ENCODE measurements at regions not wholly inside any gene's neighbourhood (a gene's known extent, or its start where the extent isn't known, plus 50 kb on each side); places are given as distances from the start of the nearest gene placed in this dataset.
"Not testable (repeated sequence)": the region's sequence is repeated elsewhere in the genome, so short reads cannot be mapped to it uniquely, and the experiment has no call there.

GRCh38 chr17:72472853-72473390, 352.1 kb downstream of the SOX9 start:
- not testable (repeated sequence) for DNase-seq (ENCODE audit: low spot score)

GRCh38 chr17:72474243-72474642, 353.4 kb downstream of the SOX9 start:
- DNase-seq (ENCODE audit: low spot score): no peak

DNA sequence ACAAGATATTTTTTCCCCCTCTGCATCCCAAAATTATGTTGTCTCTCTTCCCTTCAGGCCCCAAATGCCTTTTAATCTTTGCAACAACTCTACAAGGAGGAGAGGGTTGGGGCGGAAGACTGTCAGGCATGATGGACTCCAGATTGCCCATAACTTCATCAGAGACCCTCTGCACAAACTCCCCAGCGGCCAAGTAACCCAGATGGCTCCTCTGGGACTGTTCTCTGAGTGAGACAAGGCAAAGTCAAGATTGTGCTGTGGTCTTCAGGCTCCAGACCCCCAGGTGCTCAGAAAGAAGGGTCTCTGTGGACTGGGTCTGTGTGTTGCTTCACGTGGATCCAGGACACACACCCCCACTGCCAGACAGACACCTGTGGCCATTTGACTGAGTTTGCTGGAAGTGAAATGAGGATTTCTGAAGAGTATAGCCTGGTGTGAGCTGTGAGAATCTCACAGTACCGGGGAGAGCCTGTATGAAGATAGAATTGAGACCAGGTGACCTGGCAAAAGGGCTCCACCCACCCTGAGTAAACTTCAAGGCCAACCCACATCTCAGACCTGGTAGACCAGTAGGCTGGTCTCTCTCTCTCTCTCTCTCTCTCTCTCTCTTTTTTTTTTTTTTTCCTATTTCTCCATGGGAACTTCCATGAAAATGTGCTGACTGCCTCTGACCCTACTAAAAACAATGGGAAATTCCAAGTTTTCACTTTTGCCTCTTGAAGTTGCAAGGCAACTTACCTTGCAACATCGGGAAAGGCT, 354.1 kb downstream of the SOX9 start:
- DNase-seq (ENCODE audit: low spot score): no peak

GRCh38 chr17:72476134-72476533, 355.3 kb downstream of the SOX9 start:
- no peak for DNase-seq (ENCODE audit: low spot score)

- no peak for DNase-seq (ENCODE audit: low spot score)
Observed at GRCh38 chr17:72476575-72476986, 355.8 kb downstream of the SOX9 start.

DNA sequence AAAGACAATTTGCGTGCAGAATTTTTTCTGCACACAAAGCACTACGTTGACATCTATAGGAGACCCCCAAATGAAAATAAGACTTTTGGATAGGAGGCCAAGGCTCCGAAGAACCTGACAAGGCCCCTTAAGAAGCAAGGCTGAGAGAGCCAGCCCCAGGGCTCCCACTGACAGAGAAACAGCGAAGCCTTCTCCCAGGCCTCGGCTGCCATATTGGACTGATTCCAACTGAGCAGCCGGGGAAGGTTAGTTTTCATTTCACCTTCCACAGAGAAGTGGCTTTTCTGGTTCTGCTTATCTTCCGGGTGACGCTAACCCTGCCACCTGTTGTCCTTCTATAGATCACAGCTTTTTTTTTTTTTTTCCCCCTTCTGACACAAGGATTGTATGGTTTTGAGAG, 356.7 kb downstream of the SOX9 start:
- no peak for DNase-seq (ENCODE audit: low spot score)

GRCh38 chr17:72479113-72479512, 358.3 kb downstream of the SOX9 start:
- DNase-seq (ENCODE audit: low spot score): no peak

- no peak for DNase-seq (ENCODE audit: low spot score)
Observed at GRCh38 chr17:72481572-72481971, 360.8 kb downstream of the SOX9 start.

- DNase-seq (ENCODE audit: low spot score): no peak
Observed at GRCh38 chr17:72485596-72485995, 364.8 kb downstream of the SOX9 start.

DNA sequence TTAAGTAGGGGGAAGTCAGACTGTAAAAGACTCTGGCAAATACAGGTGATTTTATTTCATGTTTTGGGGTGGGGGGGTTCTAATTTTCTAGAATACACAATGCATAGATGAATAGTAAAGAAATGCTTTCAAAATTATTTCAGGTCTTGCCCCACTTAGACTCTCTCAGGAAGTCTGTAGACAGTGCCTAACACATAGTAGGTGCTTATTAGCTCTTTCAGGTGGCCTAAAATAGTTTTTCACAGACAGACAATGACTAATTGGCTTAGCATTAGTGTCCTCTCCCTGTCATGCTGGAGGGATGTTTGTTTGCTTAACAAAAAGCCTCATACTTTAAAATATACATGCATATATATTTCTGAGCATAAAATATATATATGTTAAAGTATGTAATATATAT, 366.0 kb downstream of the SOX9 start:
- DNase-seq (ENCODE audit: low spot score): no peak

DNA sequence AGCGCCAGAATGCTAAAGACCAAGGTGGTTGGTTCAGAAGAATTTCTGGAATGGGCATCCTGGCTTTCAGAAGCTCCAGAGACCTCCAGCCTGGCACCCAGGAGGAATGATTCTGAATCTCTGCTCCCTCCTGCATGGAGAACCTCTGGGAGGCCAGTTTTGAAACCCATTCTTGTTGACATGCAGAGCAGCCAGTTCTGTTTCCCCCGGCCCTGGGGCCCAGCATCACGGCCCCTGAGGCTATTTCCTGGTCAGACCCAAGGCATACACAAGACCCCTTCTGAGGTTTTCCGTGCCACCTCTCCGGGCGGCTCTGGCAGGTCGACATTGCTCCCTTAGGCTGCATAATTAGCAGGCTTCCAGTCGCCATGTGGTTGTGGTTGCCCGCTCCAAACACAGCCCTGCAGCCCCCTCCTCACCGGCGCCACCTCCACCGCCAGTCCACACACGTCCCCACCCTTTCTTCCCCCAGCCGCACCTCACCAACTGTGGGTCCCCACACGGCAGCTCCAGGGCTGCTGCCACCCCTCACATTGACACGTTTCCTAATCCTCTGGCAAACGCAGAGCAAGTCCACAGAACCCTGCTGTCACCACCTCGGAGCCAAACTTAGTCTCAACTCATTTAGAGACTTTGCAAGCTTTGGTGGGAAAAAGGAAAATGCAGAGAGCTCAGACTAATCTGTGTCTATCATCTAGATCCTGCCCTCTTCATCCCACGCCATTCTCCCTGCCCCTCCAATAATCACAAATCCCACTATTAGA, 367.1 kb downstream of the SOX9 start:
- no peak for DNase-seq (ENCODE audit: low spot score)

DNA sequence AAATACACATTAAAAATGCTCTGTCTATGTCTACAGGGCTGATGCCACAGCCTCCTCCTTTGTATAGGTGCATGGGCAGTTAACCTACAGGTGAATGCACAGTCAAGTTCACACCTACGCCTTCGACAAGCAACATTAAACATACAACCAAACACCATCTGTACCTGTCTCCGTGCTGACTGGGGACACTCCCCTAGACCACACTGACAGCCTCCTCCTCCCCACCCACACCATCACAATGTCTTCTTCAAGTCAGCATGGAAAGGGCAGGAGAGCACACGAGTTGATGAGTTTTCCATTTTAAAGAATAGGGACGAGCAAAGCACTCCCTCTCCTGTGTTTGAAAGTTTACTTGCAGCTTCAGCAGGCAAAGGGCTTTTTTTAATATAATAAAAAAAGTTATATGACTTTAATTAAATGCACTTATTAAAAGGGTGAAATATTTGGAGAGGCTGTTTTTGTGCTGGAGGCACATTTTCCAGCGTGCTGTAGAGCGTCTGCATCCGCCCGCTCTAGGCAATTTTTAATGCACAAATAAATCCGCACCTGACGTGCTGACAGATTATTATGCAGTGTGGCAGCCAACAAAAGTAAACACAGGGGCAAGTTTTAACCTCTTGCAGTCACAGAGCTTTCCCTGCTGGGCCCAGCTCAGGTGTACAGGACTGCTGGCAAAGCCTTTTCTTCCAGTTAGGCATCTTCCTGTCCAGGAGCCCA, 367.9 kb downstream of the SOX9 start:
- no peak for DNase-seq (ENCODE audit: low spot score)

DNA sequence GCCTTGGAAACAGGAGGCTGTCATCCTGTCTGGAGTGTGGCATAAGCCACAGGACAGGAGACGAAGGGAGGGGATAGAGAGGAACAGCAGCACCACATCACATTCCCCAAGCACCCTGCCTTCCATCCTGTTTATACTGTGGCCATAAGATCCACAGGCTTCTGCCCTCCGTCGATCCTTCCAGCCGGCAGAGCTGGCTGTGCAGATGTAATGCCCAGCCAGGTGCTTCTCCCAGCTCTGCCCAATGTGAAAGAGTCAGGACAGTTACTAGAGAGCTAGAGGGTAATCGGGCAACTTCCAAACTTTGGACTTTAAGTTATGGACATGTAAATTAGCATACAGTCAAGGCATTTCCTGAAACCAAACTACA, 368.4 kb downstream of the SOX9 start:
- DNase-seq (ENCODE audit: low spot score): no peak

DNA sequence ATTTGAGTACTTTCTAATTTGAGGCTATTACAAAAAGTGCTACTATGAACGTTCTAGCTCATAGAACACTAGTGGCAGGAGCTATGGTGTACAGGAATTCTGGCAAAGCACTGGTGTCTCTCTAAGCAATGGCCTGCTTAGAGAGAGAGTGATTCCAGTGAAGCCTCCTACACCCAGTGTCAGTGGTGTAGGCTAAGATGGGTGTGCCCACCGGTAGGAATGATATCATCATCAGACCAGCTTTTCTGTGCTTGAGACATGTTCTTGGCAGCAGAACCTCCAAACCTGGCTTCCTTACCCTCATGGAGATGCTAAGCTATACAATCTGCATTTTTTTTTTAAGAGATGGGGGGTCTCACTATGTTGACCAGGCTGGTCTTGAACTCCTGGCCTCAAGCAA, 370.3 kb downstream of the SOX9 start:
- no peak for DNase-seq (ENCODE audit: low spot score)

DNA sequence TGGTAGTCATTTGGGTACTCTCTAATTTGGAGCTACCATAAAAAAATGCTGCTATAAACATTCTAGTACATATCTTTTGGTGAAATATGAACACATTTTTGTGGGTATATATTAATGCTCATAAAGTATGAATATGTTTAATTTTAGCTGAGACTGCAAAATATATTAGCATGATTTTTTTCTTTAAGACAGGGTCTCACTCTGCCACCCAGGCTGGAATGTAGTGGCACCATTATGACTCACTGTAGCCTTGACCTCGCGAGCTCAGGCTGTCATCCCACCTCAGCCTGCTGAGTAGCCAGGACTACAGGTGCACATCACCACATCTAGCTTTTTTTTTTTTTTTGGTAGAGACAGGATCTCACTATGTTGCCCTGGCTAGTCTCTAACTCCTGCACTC, 371.7 kb downstream of the SOX9 start:
- no peak for DNase-seq (ENCODE audit: low spot score)

DNA sequence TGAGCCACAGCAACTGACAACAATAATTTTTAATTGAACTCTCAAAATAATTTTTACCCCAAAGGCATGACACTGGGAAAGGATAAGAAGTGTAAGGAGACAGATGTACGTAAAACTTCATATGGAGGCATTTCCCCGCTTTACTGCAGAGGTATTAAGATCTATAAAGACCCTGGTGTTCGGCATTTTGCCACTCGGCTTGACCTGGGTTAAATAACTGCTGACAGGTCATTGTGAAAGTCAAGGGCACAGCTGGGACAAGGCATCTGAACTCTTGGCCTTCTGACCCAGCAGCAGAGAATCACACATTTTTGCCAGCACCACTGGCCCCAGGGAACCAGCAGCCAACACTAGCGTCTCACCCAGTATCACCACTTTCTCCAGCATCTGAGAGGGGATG, 372.1 kb downstream of the SOX9 start:
- DNase-seq (ENCODE audit: low spot score): no peak

GRCh38 chr17:72494566-72494965, 373.7 kb downstream of the SOX9 start:
- no peak for DNase-seq (ENCODE audit: low spot score)

- DNase-seq (ENCODE audit: low spot score): no peak
Observed at GRCh38 chr17:72496461-72496860, 375.6 kb downstream of the SOX9 start.

- no peak for DNase-seq (ENCODE audit: low spot score)
Observed at GRCh38 chr17:72497915-72498314, 377.1 kb downstream of the SOX9 start.

DNA sequence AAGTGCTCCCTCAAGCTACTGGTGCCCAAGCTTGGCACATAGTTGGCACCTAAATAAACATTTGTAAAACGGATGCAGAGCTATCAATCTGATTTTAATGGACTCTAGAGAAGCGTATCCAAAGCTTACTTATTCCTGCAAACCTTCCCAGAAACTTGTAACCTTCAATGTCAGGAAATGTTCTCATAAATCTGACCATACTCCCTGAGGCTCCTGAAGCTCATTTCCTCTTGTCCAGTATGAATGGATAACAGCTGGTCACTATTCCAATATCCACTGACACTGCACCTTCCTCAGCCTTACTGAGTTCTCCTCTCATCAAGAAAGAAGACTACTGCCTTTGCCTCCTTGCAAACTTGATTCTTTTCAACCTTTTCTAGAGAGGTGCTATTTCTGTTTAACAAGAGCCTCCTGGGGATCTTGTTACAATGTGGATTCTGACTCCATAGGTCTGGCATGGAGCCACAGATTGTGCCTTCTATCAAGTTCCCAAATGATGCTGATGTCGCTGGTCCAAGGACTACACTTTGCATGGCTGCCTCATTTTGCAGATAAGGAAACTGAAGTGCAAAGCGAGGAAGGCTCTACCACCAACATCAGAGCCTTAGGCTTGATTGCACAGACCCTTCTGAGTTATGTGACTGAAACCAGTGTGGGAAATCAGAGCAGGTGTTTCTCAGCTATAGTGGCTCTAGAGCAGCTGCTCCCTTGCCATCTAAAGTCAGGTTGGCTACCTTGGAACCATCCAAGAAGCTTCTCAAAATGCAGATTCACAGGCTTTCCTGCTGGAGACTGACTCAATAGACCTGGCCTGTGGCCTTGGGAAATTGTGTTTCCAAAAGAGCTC, 377.8 kb downstream of the SOX9 start:
- no peak for DNase-seq (ENCODE audit: low spot score)

- no peak for DNase-seq (ENCODE audit: low spot score)
Observed at GRCh38 chr17:72501404-72502370, 380.9 kb downstream of the SOX9 start.
